Lower leg skin (tissue), 3 donors: ENCODE measurements at regions not wholly inside any gene's neighbourhood (a gene's known extent, or its start where the extent isn't known, plus 50 kb on each side); places are given as distances from the start of the nearest gene placed in this dataset.

ENCODE experiments used
- POLR2A ChIP-seq, 2 donors: fragments of 450-650 bp; IDR thresholded peaks; one replicate each; pipeline ENCODE4 v1.6.1; 2016 to 2017; ENCODE audit warnings: antibody characterized with exemption in 2 of 2, mild to moderate bottlenecking in 1 of 2, moderate library complexity in 1 of 2
- TF ChIP-seq, protein P1 (sequence below), 3 donors: fragments of 450-650 bp; IDR thresholded peaks; one replicate each; pipeline ENCODE4 v1.5.1; 2016; ENCODE audit warnings: antibody characterized with exemption in 3 of 3, mild to moderate bottlenecking in 3 of 3, moderate library complexity in 2 of 3

DNA sequence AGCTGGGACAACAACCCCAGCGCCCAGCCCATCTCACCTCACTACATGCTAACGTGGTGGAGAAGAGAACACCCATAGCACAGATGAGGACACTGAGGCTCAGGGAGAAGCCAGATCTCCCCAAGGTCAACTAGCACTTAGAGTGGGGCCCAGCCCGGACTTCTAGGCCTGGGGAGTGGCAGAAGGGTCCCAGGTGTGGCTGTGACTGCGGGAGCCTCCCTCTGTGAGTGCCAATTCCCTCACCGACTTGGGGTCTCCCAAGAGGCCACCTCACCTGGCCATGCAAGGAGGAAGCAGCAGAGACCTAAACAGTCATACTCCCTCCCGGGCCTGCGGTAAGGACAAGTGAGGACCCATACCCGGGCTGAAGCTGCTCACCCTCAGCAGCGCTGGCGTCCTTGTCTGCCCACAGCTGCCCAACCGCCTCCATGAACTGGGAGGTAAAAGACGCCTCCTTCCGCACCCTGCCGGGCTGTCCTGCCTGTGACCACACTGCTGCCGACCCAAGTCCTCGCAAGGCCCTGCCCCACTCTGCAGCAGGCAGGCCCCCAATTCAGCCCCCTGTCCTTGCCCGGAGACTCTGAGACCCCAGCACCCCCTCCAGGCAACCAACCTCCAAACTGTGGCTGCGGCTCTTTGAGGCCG lies 93.2 kb upstream of the RTL6 start:
- TF ChIP-seq, protein P1, sequence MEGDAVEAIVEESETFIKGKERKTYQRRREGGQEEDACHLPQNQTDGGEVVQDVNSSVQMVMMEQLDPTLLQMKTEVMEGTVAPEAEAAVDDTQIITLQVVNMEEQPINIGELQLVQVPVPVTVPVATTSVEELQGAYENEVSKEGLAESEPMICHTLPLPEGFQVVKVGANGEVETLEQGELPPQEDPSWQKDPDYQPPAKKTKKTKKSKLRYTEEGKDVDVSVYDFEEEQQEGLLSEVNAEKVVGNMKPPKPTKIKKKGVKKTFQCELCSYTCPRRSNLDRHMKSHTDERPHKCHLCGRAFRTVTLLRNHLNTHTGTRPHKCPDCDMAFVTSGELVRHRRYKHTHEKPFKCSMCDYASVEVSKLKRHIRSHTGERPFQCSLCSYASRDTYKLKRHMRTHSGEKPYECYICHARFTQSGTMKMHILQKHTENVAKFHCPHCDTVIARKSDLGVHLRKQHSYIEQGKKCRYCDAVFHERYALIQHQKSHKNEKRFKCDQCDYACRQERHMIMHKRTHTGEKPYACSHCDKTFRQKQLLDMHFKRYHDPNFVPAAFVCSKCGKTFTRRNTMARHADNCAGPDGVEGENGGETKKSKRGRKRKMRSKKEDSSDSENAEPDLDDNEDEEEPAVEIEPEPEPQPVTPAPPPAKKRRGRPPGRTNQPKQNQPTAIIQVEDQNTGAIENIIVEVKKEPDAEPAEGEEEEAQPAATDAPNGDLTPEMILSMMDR (IDR thresholded peaks at IDR 0.05) = no peak
- no peak for TF ChIP-seq POLR2A (IDR thresholded peaks at IDR 0.05)
